NCI-H1694 (cell line): ENCODE measurements at regions not wholly inside any gene's neighbourhood (a gene's known extent, or its start where the extent isn't known, plus 50 kb on each side); places are given as distances from the start of the nearest gene placed in this dataset.
A peak's percentile ranks its signal among the peaks of the same experiment; 100 is the strongest.

Experiments
- DNase-seq: peaks from one replicate; lab custom pipeline; 2025; lab: John Stamatoyannopoulos, UW

- no peak for DNase-seq
Observed at GRCh38 chr7:84484502-84485079, 290.0 kb upstream of the SEMA3A start.

GRCh38 chr7:84482476-84482875 is 287.9 kb upstream of the SEMA3A start:
- no peak for DNase-seq

- DNase-seq = no peak
Observed at GRCh38 chr7:84479059-84479458, 284.5 kb upstream of the SEMA3A start.

- DNase-seq = no peak
Observed at GRCh38 chr7:84477786-84478478, 283.3 kb upstream of the SEMA3A start.

- no peak for DNase-seq
Observed at GRCh38 chr7:84474436-84474835, 279.8 kb upstream of the SEMA3A start.

GRCh38 chr7:84471576-84471975 is 277.0 kb upstream of the SEMA3A start:
- DNase-seq = no peak

GRCh38 chr7:84469034-84469433 is 274.4 kb upstream of the SEMA3A start:
- DNase-seq = no peak

GRCh38 chr7:84462259-84462658 is 267.7 kb upstream of the SEMA3A start:
- DNase-seq = no peak

- no peak for DNase-seq
Observed at GRCh38 chr7:84461093-84461492, 266.5 kb upstream of the SEMA3A start.

GRCh38 chr7:84455788-84456187 is 261.2 kb upstream of the SEMA3A start:
- DNase-seq = peak; percentile 3

- DNase-seq = no peak
Observed at GRCh38 chr7:84454174-84454959, 259.8 kb upstream of the SEMA3A start.

GRCh38 chr7:84452618-84453017 is 258.0 kb upstream of the SEMA3A start:
- DNase-seq = no peak

- DNase-seq = no peak
Observed at GRCh38 chr7:84450772-84451171, 256.2 kb upstream of the SEMA3A start.

GRCh38 chr7:84447636-84448293 is 253.2 kb upstream of the SEMA3A start:
- DNase-seq = no peak

GRCh38 chr7:84446991-84447480 is 252.4 kb upstream of the SEMA3A start:
- no peak for DNase-seq

- DNase-seq = no peak
Observed at GRCh38 chr7:84425702-84426259, 231.2 kb upstream of the SEMA3A start.

GRCh38 chr7:84422790-84423189 is 228.2 kb upstream of the SEMA3A start:
- no peak for DNase-seq

GRCh38 chr7:84412161-84412969 is 217.8 kb upstream of the SEMA3A start:
- DNase-seq = no peak

GRCh38 chr7:84399661-84400060 is 205.1 kb upstream of the SEMA3A start:
- no peak for DNase-seq

GRCh38 chr7:84394219-84394618 is 199.6 kb upstream of the SEMA3A start:
- no peak for DNase-seq

- DNase-seq = no peak
Observed at GRCh38 chr7:84393786-84394185, 199.2 kb upstream of the SEMA3A start.
